SU-DHL-6 (cell line): ENCODE measurements at regions not wholly inside any gene's neighbourhood (a gene's known extent, or its start where the extent isn't known, plus 50 kb on each side); places are given as distances from the start of the nearest gene placed in this dataset.

Source experiments
- EZH2phosphoT487 ChIP-seq: fragments of 200-600 bp; sonication (generic), shearing (Covaris generic); conservative IDR thresholded peaks from 2 replicates; pipeline ENCODE4 v1.6.1; 2018; ENCODE audit warnings: mild to moderate bottlenecking, antibody characterized with exemption, low read length, moderate library complexity, mixed read lengths
- TF ChIP-seq, protein P1 (sequence below): fragments of 200-600 bp; sonication (generic); IDR thresholded peaks from one replicate; pipeline ENCODE4 v1.5.1; 2017; ENCODE audit warnings: antibody characterized with exemption, mild to moderate bottlenecking, low read length, moderate library complexity; ENCODE audit not compliant: insufficient read depth, poor library complexity, severe bottlenecking

DNA sequence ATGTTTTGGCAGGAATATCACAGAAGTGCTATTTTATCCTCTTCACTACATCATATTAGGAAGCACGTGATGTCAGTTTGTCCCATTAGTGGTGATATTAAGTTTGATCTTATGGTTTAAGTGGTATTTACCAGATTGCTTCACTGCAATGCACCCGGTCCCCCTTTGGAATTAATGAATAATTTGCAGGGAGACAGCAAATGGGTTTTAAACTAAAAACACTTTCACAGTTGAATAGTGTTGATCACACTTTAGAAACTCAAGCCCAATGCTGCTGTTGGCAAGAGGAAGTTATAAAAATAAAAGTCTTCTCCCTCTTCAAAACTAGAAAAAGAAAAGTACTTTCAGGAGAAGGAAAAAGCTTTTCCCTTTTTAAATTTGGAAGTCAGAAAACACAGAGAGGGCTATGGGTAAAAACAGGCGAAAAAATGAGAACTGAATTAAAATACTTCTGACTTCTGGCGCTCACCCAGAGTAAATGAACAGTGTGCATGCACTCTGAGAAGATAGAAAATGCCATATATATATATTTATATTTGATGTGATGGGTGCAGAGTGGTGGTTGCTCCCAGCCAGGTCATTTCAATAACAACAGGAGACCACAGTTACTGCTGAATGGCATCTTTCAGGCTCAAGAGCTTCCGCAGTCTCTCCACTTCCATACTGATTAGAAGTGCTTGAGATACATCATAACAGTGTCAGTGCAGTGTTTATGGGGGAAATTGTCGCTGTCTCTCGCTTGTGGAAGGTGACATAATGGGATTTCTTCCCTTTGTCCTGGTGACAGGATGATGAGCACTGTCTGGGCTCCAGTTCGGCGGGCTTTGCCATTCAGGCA is 278.0 kb downstream of the ZSWIM6 start:
- TF ChIP-seq, protein P1, sequence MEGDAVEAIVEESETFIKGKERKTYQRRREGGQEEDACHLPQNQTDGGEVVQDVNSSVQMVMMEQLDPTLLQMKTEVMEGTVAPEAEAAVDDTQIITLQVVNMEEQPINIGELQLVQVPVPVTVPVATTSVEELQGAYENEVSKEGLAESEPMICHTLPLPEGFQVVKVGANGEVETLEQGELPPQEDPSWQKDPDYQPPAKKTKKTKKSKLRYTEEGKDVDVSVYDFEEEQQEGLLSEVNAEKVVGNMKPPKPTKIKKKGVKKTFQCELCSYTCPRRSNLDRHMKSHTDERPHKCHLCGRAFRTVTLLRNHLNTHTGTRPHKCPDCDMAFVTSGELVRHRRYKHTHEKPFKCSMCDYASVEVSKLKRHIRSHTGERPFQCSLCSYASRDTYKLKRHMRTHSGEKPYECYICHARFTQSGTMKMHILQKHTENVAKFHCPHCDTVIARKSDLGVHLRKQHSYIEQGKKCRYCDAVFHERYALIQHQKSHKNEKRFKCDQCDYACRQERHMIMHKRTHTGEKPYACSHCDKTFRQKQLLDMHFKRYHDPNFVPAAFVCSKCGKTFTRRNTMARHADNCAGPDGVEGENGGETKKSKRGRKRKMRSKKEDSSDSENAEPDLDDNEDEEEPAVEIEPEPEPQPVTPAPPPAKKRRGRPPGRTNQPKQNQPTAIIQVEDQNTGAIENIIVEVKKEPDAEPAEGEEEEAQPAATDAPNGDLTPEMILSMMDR: no peak
- no peak for TF ChIP-seq EZH2phosphoT487
